ENCODE measurements at regions not wholly inside any gene's neighbourhood (a gene's known extent, or its start where the extent isn't known, plus 50 kb on each side); places are given as distances from the start of the nearest gene placed in this dataset.

DNA sequence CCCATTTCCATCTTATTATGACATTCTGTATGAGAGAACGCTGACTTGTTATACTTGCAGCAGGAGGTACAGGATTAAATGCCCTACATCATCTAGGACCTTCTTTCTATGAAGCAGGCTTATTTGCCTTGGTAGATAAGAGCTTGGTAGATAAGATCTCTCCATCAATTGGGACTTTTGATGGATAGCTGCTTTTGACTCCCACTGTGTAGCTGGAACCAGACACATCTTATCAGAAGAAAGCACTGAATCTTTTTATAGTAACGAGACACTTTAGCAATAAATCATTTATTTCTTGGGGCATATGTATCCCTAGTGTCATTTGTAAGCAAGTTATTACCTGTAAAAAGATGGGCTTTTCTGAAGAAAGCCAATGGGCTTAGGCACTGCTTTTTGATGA lies 613.9 kb downstream of the TECRL start:
- DNase-seq: no peak

DNA sequence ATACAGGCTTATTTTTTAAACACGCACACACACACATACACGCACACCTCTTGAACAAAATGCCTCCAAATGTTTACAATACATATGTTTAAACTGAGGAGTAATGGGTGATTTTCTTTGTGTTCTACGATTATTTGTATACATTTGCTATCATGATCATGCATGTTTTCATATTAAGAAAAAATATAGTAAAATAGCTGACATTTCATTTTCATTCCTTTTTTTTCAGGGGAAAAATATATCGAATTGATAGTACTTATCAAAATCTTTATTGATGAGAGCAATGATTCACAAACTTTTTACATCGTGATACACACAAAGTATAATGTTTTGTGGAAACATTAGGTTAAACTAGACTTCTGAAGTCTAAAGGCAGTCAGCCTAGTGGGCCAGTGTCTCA lies 618.9 kb downstream of the TECRL start:
- DNase-seq: no peak

DNA sequence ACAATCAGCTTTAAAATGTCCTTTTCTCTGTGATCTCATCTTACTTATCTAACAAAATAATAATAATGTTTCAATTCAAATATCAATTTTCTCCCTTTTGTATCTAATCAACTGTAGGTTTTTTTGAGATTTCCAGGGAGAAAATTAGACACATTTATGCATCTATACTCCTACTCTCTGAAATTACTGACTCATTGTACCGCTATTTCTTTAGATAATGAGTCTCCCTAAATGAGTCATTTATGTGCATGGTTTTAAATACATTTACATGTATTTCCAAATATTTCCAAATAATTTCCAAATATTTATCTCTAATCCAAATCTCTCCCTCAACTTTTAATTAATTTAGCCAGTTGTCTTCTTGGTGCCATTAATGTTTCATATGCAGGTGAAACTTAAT lies 621.0 kb downstream of the TECRL start:
- DNase-seq: no peak

DNA sequence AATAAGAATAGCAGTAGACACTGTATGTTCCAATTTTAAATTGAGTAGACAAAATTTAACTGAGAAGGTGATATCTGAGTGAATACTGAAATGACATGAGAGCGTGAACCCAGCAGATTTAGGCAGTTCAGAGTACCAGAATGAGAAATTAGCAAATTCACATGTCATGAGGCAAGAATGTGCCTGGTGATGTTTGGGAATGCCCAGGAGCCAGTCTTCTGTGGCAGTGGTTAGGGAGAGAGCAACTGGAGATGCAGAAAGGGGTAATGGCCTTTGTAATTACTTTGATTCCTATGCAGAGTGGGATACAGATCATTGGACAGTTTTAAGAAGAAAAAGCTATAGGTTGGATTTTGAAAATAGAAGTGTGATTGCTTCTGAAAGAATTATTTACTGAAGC lies 621.9 kb downstream of the TECRL start:
- no peak for DNase-seq

DNA sequence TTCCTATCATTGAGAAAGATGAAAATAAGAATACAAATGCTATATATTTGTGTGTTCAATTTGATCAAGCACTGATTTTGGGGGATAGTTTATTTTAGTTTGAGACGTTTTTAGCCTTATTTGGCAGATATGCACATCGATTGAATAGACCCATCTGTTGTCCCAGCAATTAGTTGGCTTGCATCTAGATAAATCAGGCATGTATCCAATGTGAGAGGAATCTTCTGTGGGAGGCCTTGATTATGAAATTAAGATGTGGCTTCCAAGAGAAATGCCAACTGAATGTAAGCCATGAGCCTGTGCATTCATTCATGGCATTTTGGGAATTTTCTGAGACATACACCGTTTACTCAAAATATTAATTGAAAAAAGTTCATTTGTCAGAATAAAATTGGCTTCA lies 623.1 kb downstream of the TECRL start:
- DNase-seq: no peak

DNA sequence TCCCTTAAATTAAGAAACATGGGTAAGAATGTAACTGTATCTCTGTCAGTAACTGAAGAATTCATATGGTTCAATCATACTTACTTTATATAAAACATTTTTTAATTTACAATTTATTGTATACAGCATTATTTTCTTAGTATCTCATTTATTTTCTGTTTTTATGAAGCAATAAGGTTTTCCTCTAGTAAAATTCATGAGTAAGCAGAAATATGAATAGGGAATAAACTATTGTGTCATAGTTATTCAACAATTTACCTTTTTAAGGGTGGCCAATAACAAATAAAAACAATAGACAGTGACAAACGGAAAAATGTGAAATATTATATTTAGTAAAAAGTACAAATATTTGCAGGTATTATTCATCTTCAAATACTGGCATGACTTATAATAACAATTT lies 624.4 kb downstream of the TECRL start:
- no peak for DNase-seq

DNA sequence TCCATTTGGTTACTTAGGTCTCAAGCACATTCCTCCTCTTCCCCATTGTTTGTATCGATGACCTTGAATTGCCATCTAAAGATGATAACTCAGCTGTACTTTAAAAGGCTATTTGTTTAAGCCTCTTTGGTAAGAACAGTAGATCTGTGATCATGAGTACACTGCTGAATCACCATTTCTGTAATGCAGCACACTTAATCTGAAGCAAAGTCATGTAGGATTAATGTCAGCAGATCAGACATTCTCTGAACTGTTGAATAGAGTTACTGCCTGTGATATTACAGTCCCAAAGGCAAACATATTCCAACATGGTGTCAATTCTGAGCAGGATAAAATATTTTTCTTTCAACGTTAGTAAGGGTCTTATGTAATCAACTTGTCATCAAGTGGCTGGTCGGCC lies 631.6 kb downstream of the TECRL start:
- no peak for DNase-seq

DNA sequence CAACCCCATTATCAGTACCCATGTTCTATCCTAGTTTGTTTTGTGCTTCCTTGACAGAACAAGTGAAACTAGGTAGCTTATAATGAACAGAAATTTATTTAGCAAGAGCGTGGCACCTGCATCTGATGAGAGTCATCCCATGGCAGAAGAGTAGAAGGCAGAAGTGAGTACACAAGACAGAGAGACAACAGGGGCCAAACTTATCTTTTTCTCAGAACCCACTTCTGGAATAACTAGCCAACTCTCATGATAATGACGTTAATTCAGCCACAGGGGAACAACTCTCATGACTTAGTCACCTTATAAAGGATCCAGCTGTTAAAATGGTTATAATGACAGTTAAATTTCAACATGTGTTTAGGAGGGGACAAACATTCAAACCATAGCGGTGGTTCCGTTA lies 644.9 kb downstream of the TECRL start:
- DNase-seq: no peak

DNA sequence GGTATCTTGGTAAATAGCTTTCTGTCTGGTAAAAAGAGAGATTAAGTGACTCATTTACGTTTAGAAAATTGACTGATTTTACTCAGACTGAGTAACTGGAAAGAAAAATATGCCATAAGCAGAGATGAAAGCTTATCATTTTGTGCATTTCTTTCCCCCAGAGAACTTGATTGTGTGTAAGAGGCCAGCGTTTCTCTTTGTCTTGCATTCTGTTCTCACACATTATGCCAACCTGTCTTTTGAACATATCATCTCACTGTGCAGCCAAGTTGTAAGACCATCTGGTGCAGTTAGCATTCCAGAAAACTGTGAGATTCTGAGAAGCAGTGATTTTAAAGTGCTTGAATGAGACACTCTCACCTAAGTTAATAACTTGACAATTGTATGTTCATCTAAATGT lies 651.3 kb downstream of the TECRL start:
- no peak for DNase-seq

DNA sequence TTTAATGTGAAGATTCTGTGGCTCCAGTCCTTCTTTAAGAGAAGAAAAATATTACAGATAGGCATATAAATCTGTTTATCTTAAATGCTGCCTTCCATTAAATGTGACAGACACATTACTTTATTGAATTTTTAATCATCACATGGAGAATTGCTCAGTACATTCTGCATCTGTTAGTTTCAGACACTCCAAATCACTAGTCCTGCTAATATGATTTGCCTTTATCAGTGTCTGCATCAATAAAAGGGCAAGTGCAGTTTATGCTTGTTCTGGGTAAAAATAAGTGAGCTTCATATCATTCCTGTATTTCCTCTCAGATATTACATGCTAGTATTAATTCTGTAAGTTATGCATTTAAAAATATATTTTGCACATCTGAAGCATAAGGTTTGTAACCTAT lies 666.4 kb downstream of the TECRL start:
- no peak for DNase-seq

DNA sequence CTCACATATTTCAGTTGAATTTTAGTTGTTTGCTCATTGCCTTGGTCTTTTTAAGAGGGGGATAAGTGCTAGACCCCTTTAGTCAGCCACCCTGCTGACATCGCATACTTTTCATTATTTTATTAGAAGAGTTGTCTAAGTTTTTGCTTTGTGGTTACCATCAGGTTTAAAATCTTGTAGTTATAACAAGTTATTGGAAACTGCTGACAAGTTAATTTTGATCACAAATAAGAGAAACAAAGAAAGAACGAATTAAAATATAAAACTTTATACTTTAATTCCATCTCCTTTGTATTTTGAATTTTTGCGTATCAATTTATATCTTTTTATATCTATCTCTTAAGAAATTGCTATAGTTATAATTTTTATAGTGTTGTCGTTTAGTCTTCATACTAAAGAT lies 679.7 kb downstream of the TECRL start:
- no peak for DNase-seq

DNA sequence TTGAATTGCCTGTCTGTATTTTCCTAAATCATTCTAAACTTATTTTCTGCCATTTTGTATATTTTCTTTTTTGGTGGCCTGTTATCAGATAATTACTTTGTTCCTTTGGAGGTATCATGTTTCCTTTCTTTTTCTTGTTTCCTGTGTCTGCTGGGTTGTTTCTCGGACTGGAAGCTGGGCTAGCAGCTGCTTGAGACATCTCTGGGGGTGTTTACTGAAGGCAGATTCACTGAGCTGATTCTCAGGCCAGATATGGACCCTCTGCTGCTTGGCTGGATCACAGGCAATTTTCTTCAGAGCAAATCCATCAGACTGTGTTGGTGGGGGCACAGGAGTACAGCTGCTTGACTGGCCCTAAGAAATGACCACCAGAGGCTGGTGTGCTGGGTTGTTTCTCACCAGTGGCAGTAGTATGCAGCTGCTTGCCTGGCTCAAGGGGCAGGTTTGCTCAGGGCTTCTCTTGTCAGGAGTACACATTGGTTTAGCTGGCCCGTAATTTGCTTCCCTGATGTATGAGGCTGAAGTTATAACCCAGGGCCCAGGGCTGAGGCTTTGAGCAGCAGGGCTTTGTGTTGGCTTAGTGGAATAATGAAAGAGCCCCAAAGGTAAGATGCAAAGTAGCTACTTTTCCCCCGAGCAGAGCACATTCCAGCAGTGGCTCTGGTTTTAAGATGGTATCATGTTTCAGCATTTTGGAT lies 680.6 kb downstream of the TECRL start:
- no peak for DNase-seq

DNA sequence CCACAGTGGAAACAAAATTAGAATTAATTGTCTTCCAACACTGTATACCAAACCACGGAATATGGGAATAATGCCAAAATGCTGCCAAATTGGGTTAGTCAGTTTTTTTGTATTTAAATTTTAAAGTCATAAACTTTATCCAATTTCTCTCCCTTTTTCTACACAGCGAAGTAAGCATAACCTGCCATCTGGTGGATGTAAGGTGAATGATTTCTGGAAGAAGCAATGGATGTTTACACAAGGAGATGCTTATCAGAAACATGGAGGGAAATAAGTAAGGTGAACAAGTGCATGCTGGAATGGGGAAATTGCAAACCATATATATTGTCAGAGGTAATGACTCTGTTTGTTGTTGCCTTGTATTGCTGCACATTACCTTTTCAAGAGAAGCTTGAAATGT lies 691.9 kb downstream of the TECRL start:
- DNase-seq: peak; percentile 7

DNA sequence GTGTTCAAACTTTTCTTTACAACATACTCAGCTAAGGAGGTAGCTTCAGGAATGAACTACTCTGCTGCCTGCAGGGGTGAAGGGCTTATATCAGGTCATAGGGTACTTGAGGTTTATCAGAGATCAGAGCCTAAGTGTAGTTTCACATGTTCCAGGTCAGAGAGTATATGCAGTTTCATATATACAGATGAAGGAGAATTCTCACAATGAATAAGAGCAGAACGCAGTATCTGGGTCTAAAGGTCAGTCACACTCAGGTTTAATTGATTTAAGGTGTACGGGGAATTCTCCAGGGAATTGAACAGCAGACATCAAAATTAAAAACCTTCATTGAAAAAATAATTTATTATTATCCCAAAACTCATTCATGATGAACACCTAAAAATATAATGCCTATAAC lies 700.6 kb downstream of the TECRL start:
- DNase-seq: no peak

DNA sequence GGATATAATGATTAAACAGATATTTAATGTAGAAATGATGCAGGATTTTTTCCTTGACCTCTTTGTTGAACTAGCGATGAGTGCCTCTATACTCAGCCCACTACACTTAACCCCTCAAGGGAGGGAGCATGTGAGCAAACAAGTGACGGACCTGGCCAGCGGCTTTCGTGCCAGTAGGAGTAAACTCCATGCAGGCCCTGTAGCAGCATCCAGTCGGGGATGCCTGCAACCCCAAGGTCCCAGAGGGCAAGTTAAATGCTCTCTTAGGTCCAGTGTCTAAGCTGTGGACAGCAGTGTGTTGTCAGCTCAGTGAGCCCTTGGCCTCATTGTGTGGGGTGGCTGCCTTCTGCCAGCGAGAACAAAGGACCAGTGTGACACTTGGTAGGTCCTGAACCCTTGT lies 708.7 kb downstream of the TECRL start:
- DNase-seq: no peak

DNA sequence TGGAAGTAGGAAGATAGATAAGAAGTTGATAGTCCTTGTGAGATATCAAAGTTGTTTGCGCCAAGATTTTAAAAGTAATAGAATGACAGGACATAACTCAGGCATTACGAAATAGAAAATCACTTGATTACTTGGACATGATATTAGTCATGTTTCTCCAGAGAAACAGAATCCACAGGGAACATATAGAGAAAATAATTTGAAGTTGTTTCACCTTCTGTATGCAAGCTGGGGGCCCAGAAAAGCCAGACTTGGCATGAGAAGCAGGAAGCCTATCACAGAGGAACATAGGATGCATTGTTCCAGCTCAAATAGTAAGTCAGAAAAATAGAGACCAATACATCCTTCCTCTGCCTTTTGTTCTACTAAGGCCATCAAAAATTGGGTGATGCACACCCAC lies 715.9 kb downstream of the TECRL start:
- no peak for DNase-seq

DNA sequence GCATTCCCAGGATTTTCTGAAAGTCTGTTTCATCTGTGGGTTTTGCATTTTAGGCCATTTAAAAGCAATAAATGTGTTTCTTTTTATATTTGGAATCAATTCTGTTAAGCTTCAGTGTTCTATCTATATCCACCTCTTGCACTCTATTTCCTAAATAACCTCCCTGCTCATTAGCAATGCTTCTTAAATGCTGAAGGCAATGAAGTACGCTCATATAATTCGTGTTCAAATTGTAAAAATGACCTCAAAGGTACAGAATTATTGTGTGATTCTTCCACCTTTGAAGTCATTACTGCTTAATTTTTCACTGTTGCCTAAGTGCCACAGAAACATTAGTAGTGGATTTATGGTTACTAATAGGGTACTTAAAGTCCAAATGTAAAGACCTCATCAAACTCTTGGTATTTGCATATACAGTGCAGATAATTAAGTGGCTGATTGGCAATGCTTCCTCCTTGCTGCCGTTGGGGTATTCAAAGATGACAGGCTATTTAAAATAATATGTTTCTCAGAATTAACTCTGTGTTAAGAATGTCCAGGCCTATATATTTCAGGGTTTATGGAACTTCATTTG lies 730.8 kb downstream of the TECRL start:
- DNase-seq: no peak

DNA sequence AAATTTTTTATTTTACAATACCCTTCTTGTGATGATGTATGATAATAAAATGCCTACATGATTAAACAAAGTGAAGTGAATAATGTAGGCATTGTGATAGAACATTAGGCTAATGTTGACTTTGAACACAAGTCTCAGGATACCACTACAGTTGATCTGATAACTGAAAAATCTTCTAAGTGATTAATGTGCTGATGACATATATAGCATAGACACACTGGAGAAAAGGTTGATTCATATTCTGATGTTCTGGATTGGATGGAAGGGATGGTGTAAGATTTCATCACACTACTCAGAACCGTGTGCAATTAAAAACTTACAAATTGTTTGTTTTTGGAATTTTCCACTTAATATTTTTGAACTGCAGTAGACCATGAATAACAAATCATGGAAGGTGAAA lies 738.5 kb downstream of the TECRL start:
- DNase-seq: no peak

DNA sequence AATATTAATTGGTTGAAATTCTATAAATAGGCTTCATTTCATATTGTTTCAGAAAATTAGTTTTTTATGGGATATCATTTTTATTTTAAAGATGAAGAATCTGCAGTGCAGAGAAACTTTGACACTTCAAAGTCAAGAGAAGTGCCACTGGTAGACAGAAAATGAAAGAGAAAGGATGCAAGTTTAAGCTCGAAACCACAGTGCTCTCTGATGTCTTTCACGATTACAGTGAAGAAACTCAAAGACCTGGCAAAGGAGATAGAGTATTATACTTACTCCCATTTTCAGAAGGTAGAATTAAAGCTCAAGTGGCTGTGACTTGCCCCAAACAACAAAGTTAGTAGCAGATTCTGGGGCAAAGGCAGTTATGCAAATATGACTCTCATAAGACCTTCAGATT lies 745.4 kb downstream of the TECRL start:
- no peak for DNase-seq

DNA sequence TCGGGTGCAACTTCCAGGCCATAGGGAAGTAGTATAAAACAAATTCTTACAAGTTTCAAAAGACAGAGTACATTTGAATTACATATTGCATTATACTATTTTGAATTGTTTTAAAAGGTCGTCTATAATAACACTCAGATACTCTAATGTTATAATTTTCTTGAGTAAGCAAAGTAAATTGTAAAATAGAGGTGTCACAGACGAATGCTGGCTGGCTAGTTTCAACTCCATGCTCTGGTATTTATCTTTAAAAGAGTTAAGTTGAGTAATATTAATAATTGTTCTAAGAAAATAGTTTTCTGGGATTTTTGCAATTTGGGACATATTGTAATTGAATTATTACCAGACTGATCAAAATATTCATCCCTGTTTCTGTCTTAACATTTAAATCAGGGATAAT lies 764.9 kb downstream of the TECRL start:
- DNase-seq: no peak

DNA sequence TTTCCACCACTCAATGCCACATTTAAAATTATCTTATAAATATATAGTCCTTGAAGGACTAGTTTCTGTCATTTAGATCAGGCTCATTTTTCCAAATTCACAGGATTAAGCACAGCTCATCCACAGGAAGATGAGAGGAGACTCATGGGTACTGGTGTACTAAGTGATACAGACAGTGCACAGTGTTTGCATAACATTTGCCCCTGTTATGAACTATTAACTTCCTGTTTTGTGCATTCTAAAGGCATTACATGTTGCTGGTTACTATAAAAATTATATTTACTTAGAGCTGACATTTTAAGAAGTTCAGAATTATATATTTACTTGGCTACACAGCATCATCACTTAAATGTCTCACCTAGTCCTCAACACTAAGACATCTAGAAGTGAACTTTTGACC lies 772.0 kb downstream of the TECRL start:
- no peak for DNase-seq

DNA sequence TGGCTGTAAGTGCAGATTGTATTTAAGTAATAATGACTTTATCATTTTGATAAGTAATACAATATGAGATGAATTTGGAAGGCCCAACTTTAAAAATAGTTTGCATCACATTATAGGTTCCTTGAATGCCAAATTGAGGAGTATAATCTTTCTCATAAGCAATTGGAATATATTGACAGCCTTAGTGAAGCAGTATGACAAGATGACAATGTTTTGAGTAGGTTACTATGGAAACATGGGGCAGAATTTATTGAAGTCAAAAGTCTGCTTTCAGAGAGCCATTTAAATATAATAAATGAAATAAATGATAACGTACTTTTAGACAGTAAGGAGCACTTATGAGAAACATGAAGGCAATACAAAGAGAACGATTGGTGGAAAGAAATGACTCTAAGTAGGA lies 776.4 kb downstream of the TECRL start:
- DNase-seq: no peak

DNA sequence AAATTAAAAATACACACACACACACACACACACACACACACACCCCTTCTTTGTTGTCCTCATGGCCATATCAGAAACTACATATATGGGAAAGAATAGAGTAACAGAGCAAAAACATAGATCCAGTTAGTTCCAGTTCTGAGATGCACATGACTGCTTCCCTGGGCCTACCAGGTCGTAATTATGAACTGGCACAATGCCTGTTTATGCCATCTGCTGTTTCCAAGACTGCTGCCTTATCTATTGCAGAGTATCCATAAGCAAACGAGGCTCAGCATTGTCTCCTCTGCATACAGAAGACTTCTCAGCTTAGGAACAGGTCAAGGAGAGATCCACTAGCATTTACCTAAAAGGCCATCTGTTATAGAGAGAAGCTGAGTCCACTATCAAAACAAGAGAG lies 789.0 kb downstream of the TECRL start:
- DNase-seq: peak; percentile 93

DNA sequence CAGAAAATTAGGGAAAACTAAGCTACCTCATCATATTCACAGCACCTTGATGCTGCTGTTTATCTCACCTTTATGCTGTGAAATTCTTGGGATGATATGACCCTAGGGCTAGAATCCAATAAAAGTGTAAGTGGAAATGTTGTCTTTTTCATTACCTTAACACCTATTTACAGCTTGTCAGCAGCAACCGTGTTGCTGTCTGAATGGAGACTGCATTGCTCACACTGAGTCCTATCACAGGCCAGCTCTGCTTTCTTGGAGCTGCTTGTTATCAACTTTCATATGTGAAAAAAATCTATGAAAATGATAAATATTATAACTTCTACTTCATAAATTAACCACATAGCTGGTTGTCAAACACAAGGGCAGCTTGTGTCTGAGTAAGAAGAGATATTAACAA lies 789.5 kb downstream of the TECRL start:
- DNase-seq: no peak

Data from NCI-H524 treated with DMSO at 0.1 percent for 48 hours (cell line).